ENCODE measurements at regions not wholly inside any gene's neighbourhood (a gene's known extent, or its start where the extent isn't known, plus 50 kb on each side); places are given as distances from the start of the nearest gene placed in this dataset.
"Not testable (repeated sequence)": the region's sequence is repeated elsewhere in the genome, so short reads cannot be mapped to it uniquely, and the experiment has no call there.

DNA sequence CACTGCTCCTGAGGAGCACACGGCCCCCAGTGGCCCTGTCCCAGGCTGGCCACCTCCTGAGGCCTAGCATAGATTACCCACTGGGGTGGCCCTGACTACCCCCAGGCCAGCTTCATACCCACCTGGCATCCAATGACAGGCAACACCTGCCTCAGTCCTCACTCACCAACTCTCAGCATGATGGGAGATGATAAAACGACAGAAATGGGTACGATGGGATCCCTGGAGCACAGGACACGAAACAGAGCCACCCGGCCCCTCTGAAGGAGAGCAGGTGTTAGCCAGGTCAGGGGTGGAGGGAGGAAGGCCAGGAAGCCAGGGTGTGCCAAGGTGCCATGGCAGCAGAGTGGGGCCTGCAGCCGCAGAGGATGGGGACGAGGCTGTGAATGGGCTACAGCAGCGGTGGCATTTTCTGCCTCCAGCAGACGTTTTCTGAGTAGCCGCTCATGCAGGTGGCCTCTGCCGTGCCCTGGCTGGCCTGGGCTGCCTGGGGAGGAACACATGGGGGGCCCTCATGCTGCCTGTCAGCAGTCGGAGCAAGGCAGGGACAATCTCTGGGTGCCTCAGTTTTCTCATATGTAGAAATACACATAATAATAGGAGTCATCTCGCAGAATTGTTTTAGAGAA is 50.2 kb upstream of the FGF3 start:
- no peak for DNase-seq (ENCODE audit: low read depth in 4 of 4, low spot score in 2 of 4)

DNA sequence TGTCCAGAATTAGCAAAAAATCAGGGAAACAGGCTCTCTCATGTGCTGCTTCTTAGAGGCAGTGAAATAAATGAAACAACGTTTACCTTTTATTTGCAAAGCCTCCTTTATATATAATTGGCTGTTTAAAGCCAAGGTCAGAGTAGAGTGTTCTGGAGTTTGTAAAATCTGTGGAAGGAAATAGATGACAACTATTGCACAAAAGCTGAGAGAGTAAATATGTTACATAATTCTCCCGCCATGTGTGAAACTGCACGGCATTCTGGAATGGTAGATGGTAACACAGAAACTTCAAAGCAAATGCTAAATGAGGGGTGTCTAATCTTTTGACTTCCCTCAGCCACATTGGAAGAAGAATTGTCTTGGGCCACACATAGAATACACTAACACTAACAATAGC is 51.5 kb upstream of the FGF3 start:
- DNase-seq (ENCODE audit: low read depth in 4 of 4, low spot score in 2 of 4): no peak

DNA sequence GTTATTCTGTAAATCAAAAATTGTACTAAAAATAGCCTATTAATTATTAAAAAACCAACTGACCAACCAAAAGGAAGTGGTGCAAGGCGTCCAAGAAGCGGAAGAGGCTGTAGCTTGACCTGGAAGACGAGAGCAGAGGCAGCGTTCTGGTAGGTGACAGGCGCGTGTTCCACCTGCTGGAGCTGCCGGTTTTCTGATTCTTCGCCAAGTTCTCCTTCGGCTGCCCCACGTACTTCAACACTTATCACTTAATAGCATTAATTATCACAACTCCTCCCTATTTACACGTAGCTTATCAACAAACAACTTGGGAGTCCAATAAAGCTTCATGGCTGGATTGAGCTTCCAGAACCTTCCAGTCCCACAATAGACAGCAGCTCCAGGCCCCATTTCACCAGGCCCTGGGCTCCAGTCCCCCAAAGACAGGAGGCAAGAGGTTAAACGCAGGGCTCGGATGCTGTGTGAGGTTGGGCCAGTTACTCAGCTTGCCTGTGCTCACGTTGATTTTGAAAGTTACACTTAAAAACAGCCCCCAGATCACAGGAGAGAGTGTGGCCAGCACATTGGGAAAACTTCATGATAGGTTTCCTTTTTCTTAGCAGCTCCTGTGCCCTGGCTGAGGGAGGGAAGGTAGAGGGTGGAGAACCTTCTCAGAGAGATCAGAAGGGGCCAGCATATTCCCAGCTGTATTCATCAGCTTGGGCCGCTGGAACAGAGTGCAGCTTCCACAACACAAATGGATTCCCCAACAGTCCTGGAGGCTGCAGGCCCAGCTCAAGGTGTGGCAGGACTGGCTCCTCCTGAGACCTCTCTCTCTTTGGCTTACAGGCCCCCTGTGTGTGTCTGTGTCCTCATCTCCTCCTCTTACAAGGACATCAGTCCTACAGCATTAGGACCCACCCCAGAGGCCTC is 54.2 kb upstream of the FGF3 start:
- DNase-seq (ENCODE audit: low read depth in 4 of 4, low spot score in 2 of 4): no peak

DNA sequence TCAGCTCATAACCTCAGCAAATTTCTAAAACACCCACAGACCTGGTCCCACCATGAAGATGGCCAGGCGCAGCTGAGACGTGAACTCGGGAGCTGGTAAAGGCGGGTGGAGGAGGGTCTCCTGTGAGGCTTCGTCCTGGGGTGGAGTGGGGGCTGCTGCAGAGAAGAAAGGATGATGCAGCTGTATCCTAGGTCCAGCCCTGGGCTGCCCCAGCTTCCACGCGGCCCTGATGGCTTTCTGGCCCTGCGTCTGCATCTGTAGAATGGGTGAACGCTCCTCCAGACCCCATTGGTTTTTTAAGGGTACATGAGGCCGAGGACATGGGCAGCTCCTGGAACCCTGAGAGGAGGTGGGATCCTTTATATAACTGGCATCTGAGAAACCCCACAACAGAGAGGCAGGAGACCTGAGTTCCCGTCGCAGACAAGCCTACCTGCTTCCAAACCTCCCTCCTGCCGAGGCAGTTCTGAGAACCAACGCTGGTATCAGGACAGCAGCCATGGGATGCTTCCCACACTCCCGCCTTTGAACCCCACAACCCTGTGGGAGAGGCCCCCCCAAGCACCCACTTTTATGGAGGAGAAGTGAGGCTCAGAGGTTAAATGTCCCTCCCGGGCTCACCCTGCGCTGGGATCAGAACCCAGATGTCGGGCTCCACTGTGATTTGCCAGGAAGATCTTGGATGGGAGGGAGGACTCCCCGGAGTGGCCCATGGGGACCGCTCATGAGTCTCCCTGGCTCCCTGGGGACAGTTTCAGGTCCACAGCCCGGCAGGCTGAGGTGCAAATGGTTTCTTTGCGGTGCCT is 55.2 kb upstream of the FGF3 start:
- no peak for DNase-seq (ENCODE audit: low read depth in 4 of 4, low spot score in 2 of 4)

DNA sequence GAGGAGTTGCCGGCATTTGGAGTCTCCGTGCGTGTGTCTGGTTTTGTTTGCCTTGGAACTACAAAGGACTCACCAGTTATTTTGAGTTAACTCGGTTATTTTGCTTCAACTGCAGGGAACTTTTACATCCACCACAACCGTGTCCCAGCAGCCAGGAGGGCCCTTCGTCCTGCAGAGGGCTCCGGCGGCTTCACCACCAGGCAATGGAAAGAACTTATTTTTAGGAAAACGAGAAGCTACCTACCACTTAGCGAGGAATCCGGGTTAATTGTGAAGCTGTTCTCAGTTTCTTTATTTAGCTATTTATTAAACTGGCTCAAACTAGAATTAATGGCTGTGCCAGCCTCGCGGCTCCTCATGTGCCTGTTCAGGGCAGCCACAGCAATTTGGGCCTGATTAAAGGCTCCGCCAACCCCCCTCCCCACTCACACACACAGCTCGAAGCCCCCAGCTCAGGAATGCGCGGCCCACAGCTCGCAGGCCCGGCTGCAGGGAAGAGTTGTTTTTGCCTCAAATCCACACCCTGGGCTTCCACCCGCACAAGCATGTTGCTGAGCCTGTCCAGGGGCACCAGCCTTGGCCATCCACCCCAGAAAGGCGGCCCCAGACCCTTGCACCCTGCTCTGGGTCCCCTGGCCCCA is 55.9 kb upstream of the FGF3 start:
- no peak for DNase-seq (ENCODE audit: low read depth in 4 of 4, low spot score in 2 of 4)

DNA sequence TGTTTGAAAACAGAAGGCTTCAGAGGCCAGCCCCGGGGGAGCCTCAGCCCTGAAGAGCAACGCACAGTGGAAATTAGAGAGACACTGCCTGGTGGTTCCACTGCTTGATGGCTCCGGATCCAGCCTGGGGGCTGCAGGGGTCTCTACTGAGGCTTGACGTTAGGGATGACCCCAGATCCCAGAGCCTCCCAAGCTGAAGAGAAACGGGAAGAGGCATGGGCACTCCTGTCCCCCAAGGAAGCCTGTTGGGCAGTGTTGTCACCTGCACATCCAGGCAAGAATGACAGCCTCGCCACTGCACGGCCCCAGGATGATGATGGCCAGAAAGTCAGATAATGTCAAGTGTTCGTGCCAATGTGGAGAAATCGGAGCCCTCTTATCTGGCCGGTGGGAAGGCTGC is 56.8 kb upstream of the FGF3 start:
- no peak for DNase-seq (ENCODE audit: low read depth in 4 of 4, low spot score in 2 of 4)

DNA sequence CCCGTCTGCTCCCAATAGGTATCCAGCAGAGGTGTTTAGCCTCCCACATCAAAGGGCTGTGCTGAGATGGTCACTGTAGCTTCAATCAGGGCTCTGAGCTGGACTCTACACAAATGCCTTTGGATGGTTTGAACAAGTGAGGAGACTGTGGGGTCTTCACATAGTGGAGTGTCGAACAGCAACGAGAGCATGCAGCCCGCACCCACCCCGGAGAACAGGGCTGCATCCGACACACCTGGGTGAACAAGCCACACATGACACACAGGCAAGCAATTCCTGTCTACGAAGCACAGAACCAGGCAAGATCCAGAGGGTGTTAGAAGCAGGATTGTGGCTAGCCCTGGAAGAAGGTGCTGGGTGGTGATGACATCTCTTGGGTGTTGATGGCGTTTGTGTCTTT is 58.0 kb upstream of the FGF3 start:
- DNase-seq (ENCODE audit: low read depth in 4 of 4, low spot score in 2 of 4): no peak

DNA sequence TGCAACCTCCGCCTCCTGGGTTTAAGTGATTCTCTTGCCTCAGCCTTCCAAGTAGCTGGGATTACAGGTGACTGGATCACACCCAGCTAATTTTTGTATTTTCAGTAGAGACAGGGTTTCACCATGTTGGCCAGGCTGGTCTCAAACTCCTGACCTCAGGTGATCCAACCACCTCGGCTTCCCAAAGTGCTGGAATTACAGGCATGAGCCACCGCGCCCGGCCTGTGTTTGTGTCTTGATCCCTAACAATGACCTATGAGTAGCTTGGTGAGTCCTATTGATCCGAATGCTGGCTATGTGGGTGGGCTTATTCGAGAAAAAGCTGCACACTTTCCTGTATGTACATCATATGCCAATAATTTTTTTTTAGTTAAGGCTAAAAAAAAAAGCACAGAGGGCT is 58.5 kb upstream of the FGF3 start:
- DNase-seq (ENCODE audit: low read depth in 4 of 4, low spot score in 2 of 4): not testable (repeated sequence)

DNA sequence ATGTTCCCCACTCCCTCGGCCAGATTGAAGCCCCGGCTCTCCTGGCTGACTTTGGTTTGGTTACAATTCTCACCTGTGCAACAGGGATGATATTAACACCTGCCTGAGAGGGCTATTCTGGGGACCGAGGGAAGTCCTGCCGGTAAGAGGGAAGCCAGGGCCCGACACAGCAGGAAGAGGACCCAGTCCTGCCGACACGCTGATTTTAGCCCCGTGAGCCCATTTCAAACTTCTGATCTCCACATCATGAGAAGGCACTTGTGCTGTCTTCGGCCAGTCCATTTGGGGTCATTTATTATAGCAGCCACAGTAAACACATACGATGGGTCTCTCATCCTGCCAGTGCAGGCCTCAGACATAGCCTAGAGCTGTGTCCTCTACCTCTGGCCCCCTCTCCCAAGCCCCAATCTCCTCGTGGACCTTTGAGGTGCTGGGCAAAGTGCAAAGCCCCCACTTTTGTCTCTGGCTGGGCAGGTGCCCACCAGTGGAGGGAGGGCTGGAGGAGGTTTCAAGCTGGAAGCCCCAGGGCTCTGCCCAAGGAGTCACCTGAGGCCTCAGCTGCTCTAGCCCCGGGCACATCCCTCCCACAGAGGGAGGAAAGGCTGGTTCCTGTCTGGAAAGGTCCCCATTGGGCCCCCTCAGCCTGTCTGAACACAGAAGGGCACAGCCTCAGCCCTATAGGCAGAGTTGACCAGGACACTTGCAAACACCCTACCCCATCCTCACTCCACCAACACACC is 59.1 kb upstream of the FGF3 start:
- DNase-seq (ENCODE audit: low read depth in 4 of 4, low spot score in 2 of 4): no peak

DNA sequence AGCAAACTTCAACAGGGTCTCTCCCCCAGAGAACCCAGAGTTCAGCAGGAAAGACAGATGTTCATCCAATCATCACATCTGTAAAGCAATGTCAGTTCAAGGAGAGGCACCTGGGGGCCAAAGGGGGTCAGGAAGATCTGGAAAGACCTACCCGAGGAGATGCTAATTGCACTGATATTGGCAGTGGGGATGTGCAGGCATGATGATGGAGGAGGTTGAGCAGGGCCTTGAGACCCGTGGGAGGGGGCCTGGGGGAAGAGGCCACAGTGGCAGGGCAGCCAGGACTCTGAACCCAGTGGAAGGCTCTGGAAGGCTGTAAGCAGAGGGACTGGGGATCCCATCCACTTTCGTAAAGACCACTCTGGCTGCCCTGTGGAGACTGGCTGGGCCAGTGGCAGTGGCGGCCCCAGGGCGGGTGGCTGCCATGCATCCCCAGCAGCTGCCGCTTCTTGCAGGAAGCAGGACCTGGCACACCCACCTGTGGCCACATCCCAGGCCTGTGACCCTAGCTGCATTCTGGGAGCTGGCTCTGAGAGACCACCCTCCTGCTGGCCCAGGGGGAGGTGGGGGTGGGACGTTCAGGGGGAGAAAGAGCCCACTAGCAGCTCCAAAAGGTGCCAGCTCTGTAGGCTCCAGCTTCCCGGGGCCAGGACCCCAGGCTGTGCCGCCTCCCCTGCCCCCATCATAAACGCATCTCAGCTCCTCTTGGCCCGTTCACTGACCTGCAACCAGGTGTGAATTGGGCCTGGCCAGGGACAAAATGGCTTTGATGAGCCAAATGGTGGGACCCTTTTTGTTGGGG is 59.9 kb upstream of the FGF3 start:
- no peak for DNase-seq (ENCODE audit: low read depth in 4 of 4, low spot score in 2 of 4)

DNA sequence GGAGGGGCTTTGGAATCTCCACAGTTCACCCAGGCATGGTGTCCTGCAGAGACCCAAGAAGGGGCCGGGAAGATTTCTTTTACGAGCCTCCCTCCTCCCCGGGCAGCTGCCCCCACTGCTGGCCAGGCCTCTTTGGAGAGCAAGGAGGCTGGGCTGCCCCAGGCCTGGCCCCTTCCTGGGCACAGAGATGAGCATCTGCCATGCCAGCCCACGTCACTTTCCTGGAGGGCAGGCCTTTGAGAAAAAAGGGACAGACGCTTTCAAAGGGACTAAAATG is 60.5 kb upstream of the FGF3 start:
- no peak for DNase-seq (ENCODE audit: low read depth in 4 of 4, low spot score in 2 of 4)

DNA sequence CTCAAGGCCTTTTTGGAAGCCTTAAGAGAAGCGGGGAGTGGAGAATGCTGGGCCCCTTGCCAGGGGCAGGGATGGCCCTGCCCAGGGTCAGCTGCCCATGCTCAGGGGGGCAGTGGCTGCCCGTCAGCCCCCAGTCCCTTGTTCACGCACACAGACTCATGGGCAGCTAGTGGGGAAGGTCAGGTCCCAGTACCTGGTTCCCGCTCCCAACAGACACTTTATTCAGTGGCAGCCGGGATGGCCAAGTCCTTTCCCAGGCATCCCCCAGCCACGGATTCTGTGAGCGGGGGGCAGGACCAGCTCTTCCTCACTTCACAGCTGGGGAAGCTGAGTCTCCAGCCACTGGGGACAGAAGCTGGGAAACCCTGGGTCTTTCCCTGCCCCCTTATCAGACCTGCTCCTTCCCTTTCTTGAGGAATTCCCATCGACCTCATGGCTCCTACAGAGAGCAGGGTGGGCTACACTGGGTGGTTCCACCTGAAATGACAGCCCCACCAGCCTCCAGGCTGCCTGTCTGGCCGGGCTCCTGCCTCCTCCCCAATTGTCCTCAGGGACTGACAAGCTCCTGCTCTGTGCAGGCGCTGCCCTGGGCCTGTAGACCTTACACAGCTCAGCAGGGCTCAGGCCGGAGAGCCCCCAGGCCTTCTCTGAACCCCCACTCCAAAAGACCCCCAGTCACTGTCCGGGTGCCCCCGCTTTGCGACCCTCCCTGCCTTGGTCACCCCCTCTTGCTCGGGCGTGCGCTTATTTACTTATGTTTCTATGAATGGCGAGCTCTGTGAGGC is 61.0 kb upstream of the FGF3 start:
- DNase-seq (ENCODE audit: low read depth in 4 of 4, low spot score in 2 of 4): no peak

DNA sequence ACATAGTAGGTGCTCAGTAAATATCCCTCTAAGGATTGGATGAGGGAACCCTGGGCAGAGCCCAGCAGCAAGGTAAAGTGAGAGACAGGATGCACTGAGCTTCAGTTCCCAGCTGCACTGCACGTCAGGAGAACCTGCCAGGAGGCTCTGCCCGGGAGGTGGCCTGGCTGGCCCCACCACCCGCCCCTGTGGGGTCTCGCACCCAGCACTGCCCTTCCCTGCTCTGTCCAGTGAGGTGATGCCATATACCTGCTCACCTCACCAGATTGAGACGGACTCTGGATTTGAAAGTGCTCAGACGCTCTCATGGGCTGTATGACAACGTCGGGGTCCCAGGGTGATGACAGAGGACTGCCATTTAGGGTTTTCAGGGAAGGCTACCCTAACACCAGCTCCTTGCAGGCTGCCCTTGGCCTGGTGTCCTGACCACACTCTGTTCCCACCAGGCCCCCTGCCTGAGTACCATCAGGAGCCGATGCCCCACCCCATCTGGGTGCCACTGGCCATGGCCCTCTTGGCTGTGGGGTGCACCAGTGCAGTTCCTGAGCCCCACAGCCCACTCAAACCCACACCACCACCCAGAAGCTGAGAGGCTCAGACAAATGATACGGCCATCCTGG is 61.7 kb upstream of the FGF3 start:
- no peak for DNase-seq (ENCODE audit: low read depth in 4 of 4, low spot score in 2 of 4)

DNA sequence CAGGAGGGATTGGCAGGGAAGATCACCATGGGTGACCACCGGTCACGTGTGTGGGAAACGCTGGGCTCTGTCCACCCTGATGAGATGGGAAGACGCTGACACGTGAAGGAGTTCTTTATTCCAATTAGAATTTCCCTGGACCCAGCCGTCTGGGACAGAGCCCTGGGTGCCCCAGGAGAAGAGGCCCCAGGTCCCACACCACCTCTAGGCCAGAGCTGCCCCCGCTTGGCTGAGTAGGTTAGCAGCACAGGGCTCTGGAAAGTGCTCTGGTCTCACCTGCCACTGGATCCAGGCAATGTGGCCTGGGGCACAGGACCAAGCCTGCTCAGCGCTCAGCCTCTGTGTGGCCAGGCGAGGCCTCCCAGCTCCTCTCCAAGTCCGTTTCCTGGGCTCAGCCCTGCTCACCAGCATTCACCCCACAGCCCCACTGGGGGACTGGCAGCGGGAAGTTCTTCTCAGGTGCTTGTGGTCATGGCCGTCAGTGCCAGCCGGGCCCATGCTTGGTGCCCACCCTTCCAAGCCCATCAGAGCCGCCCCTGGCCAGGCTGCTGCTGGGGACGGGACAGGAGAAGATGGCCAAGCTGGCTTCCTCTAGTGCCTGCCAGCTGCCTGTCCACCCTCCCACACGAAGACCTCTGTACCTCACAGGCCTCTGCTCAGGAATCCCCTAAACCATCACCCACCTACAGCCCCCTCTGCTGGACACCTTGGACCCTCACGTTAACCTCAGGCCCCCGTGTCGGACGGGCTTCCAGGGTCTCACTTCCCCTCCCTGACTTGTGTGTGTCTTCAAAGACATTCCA is 62.5 kb upstream of the FGF3 start:
- DNase-seq (ENCODE audit: low read depth in 4 of 4, low spot score in 2 of 4): no peak

DNA sequence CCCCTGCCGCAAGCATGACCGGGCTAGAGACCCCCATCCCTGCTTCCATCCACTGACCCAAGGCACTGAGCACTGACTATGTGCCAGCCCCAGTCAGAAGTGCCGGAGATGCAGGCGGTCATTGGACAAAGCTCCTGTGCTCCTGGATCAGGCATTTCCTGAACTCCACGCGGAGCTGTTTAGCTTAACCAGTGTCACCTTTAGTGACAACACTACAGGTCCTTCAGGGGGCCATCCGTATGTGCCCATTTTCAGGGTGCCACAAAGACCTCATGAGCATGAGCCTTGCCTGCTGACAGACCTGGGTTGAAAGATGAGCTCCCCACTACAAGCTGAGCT is 63.0 kb upstream of the FGF3 start:
- DNase-seq (ENCODE audit: low read depth in 4 of 4, low spot score in 2 of 4): no peak

DNA sequence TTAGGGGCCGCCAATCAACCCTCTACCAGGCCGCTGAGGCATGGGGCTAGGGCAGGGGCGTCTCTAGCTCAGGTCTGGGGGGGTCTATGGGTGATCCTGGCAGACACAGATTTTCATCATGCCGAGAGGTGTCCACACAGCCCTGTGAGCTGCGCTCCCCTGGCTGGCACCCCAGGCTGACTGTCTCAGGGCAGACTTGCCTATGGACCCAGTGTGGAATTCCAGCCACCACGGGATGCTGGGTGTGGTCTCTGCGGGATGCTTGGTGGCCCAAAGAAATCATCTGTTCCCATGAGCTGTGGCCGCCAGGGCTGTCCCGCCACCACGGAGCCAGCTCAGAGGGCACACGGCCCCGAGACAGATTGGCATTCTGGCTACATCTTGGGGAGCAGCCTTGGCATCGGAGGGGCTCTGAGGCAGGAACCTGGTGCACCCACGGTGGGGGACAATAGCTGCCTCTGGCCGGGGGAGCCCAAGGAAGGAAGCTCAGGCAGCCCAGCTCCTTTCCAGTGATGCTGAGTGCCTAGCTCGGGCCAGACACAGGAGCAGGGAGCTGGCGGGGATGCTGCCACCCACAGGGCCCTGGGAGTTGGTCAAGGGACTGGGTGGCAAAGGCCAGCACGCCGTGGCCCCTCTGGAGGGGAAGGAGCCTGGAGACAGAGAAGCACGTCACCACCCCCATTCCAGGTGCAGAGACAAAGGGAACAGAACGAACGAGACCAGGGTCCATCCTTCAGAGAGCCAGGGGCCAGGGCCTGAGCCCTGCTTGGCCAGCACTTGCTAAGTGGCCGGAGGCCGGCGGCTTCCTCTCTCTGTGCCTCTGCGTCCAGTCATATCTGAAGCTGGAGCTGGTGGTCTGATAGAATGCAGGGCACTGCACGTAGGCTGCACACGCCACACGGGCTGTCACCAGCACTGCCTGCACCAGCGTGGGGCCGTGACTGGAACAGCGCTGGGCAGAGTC is 64.4 kb upstream of the FGF3 start:
- DNase-seq (ENCODE audit: low read depth in 4 of 4, low spot score in 2 of 4): no peak

DNA sequence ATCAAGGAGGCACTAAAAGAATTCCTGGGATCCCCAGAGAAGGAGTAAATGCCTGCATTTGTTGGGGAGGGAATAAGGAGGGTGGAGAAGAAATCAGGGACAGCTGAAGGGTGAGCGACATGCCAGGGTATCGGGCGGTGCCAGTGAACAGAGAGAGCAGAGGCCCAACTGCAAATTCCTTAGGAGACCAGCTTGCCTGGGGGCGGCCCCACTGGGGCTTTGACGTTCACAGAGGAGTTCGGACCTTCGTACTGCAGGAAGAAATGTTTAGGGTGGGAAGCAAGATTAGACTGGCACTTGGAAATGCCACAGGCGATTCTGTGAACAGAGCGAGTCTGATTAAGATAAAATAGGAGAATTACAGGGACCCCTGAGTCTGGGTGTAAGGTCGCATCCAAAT is 65.1 kb upstream of the FGF3 start:
- no peak for DNase-seq (ENCODE audit: low read depth in 4 of 4, low spot score in 2 of 4)

All from left renal cortex interstitium (tissue), 4 donors.